Stimulated activated CD4-positive, alpha-beta T cell treated with anti-CD3 and anti-CD28 coated beads, Interleukin-4, amount 100 ng/mL, for 24 hours (primary cell): ENCODE measurements at regions not wholly inside any gene's neighbourhood (a gene's known extent, or its start where the extent isn't known, plus 50 kb on each side); places are given as distances from the start of the nearest gene placed in this dataset.
"Not testable (repeated sequence)": the region's sequence is repeated elsewhere in the genome, so short reads cannot be mapped to it uniquely, and the experiment has no call there.

ENCODE experiments used
- DNase-seq: peaks from one replicate; pipeline ENCODE4 v3.0.0-alpha.2; 2020

DNA sequence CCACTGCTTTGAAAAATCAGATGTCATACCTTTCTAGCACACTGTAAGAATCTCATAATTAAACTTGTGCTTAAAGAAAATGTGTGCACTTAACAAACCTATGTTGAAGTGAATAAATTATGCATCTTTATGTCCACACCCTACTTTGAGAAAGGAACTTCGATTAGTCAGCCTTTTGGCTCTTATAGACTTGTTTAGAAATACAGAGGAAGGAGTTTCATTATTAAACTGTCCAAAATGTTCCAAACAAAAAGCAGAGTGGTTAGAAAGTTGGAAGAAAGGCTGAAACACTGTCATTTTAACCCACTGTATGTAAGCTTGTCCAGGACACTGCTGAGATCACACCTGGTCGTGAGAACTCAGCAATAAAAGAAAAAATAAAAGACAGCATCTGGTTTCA, 863.2 kb upstream of the CHORDC1 start:
- DNase-seq, result no peak

DNA sequence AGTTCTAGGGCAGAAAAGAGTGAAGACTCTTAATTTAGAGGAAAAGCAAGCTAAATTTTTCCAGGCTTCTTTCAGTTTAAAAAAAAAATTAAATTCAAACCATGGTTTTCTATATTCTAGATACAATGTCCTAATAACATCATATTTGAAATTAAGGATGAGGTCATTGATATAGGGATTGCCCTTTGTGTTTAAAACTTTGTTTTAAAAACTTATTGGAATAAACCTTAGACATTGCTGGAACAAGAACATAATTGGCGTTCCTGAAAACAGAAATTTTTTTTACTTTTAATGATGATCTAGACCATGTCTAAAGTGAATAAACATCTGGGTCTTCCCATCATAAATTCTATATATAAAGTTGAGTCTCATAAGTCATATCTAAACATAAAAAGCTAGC, 859.4 kb upstream of the CHORDC1 start:
- no peak for DNase-seq

DNA sequence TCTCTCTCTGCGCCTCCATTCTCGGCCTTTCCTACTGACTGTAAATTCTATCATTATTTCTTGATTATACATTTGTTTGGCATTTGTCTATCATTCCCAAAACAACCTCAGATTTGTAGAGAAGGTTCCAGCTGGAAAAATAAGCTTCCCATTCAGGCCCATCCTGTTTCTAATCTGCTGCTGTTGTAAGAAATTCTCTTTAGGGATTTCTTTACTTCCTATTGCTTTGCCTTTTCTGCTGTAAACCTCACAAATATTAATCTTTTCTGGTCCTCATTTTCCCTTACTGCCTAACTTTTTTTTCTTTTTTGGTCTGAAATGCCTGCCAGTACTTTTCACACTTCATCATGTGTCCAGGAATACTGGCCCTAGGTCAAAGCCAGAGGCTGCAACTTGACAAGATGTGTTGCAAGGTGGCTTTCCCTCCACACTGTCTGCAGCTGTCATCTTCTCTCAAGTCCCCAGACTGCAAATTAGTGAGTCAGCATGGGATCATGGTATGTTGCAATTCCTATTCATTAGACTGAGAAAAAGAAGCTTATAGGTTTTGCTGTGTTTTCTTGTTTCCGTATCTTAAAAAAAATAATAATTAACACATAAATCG, 858.7 kb upstream of the CHORDC1 start:
- DNase-seq, result no peak

DNA sequence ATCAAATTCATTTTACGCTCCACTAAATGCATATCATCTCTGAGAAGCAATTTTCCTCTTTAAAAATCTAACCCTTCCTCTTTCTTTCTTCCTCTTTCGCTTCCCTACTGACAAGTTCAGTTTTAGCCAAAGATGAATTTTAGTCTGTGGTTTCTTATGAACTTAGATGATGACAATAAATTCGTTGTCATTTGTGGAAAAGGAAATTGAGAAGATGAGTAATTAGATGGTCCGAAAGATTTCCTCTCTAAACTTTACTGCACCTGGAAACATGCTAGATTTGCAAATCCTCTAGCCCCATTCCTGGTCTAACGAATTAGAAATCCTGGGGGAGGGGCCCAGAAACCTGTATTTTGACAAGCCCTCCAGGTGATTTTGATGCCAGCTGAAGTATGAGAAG, 855.4 kb upstream of the CHORDC1 start:
- DNase-seq, result no peak

DNA sequence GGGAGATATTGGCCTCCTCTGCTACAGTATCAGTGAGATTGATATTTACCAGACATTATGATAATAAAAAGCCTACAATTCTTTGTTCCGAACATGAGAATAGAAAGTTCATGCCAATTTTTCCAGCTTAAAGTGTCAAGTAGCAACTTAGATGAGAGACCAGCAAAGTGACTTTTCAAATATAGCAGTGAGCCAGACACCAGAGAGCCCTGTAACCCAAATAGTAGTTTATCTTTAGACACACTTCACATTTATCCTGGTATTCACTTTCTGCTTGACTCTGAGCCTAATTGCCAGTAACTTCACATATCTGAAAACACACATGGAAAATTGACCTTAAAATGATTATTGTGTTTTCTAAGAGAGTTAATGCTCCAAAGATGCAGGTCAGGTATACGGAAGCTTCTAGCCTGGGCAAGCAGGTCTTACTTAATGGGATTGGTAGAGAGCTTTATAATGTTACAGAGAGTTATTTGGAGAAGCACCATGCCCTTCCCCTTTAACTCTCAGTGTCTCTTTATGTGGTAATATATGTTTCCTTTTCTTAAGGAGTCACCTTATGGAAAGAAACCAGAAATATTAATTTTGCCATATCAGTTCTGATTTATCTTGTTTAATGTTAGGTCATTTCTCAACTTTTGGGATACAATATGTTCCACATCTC, 852.3 kb upstream of the CHORDC1 start:
- no peak for DNase-seq

DNA sequence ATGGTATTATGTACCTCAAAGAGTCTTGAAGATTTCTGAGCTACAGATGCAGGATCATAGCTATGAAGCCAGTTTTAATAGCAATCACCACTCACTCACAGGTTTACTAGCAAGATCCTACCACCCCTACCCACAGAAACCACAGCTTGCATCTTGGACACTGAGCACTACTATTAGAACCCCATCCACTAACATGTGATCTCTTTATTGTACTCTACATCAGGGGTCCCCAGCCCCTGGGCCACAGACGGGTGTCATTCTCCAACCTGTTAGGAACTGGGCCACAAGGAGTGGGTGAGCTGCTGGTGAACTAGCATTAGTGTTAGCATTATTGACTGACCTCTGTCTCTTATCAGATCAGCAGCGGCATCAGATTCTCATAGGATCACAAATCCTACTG, 844.8 kb upstream of the CHORDC1 start:
- DNase-seq, result no peak

DNA sequence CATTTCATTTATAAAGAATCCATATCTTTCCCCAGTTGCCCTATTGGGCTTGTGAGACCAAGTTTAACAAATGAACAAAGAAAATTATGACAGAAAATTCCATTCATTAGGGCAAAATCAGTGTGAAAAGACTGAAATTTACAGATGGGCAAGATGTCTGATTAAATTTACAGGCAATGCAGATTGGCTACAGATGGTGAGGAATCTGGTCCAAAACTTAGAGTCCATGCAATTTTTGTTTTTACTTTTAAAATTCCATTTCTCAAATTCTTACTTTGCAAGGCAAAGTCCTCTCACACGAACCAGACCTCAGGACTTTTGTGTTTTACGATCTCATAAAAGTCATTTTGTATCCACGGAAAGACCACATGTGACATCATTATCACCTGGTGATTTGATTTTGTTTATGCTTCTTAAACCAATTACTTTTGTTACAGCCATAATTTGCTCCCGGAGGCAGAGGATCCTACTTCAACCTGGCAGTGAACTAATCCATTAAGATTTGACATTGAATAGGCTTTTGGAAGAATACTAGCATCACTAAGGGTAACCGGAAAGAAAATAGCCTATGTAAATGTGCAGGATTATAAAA, 843.7 kb upstream of the CHORDC1 start:
- DNase-seq, result no peak

DNA sequence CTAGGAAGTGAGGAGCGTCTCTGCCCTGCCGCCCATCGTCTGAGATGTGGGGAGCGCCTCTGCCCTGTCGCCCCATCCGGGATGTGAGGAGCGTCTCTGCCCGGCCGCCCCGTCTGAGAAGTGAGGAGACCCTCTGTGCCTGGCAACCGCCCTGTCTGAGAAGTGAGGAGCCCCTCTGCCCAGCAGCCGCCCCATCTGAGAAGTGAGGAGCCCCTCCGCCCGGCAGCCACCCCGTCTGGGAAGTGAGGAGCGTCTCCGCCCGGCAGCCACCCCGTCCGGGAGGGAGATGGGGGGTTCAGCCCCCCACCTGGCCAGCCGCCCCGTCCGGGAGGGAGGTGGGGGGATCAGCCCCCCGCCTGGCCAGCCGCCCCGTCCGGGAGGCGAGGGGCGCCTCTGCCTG, 840.5 kb upstream of the CHORDC1 start:
- not testable (repeated sequence) for DNase-seq

DNA sequence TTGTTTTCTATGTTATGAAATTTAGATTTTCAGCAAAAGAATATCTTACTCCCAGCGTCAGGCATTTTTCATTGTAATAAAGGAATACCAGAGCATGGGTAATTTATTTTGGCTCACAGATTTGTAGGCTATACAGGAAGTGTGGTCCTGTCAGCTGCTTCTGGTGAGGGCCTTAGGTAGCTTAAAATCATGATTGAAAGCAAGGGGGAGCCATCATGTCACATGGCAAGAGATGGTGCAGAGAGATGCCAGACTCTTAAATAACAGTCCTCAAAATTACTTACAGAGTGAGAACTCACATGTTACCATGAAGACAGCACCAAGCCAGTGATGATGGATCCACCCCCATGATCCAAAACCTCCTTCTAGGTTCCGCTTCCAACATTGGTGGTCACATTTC, 825.0 kb upstream of the CHORDC1 start:
- DNase-seq, result no peak

DNA sequence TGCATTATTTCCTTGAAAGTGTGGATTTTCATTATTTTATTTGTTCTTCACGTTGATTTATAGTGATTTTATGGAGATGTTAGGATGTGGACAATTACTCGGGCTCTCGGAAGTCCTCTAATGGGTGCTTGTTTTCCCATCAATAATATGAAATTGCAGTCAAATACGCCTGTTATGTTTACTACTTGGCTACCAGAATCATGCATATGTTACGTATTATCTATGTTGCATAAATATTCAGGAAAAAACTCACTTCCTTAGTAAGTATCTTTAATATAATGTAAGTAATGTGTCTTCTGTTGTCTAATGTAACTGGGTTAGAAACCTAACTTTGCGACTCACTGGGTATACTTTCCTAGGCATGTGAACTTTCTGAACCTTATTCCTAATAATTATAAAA, 823.4 kb upstream of the CHORDC1 start:
- no peak for DNase-seq

DNA sequence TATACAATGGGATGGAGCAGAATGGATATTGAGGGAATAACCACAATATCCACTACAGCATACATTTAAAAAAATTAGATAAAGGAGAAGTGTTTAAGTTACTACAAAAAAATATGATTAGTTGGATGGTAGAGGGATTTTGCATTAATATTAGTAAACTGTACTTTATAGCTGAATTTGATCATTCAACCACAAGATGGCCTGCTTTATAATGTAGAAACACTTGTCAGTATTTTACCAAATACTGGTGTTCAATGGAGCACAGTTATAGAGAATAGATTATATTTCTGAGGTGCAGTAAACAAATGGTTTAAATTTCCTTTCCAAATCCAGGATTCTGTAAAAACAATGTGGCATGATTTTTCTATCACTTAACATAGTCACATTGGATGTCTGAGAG, 818.8 kb upstream of the CHORDC1 start:
- no peak for DNase-seq

DNA sequence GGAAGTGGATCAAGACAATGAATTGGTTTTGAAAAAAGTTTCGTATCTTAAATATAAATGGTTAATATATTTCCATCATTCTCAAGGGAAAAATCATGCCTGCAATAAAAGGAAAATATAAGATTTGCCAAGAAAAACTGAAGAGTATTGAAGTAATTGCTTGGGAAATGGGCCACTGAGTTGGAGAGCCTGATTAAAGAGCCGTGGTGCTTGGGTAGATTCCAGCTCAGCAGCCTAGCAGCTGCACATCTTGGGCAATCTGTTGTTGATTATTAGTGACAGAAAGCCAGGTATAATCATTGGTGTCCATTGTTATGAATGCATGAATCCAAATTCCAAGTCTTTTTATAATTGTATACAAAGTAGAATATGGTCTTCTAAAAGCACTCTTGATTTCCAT, 800.9 kb upstream of the CHORDC1 start:
- no peak for DNase-seq

DNA sequence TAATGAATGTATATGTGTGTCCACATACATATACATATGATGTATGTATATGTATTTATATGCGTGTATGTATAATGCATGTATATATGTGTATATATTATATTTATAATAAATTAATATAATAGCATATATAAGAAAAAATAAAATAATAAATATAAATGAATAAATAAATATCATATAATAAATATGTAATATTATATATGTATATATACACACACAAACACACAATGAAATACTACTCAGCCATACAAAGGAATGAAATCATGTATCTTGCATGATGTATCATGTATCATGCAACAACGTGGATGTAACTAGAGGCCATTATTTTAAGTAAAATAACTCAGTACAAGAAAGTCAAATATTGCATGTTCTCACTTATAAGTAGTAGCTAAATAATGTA, 788.7 kb upstream of the CHORDC1 start:
- DNase-seq, result no peak

DNA sequence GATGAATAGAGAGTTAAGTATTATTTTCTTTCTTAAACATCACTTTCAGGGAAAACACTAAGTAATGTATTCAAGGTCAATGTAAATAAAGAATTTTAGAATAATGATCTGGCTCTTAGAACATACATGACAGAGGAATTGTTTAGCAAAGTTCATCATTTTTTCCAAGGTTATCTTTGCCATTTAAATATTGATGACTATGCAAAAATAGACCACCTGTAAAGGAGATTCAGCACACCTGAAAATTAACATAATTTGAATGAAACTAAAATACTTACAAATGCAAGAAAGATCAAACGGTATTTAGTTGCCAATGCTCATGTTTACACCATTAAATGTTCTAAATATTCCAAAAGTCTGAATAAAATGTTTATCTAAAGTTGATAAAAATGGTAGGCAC, 782.6 kb upstream of the CHORDC1 start:
- no peak for DNase-seq

DNA sequence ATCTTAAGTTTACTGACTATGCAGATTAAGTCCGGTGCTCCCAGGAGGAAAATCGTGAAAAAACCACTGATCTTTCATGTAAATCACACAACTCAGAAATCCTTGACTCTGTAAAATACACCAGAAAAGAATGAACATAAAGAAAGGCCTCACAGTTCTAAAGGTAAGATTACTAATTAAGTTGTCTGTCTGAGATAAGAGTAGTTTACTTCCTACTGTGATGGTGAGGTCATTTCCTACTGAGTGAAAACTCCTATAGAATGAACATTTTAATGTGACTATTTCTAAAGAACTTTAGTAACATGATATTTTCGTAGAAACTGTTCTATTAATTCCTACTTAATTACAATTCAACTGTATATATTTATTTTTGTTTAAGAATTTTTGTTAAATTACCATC, 774.4 kb upstream of the CHORDC1 start:
- no peak for DNase-seq

DNA sequence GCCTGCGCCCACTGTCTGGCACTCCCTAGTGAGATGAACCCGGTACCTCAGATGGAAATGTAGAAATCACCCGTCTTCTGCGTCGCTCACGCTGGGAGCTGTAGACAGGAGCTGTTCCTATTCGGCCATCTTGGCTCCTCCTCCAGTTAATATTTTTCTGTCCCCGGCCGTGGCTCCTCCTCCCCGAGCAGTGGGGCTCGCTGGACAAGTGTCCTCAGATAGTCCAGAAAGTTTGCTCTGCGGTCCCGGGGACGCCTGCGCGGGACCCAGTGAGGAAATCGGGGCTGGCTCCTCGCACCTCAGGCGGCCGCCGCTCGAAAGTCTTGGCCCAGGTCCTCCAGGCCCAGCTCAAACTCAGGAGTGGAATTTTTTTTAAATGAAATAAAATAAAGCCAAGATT, 749.3 kb upstream of the CHORDC1 start:
- not testable (repeated sequence) for DNase-seq

DNA sequence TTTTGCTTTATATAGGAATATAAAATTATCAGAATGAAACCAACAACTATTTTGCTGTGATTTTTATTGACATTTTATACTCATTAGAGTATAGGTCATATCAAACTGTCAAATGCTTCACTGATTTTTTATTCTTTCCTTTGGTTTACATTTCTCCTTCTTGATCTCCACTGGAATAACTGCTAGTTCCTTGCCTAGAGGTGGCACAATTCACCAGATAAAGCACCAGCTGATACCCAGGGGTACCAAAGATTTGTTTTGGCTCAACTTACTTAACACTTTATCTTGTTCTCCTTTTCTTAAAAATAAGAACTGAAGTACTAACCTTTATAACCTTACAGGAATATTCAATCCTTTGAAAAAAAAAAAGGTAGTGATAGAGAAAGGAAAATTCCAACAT, 725.1 kb upstream of the CHORDC1 start:
- no peak for DNase-seq

DNA sequence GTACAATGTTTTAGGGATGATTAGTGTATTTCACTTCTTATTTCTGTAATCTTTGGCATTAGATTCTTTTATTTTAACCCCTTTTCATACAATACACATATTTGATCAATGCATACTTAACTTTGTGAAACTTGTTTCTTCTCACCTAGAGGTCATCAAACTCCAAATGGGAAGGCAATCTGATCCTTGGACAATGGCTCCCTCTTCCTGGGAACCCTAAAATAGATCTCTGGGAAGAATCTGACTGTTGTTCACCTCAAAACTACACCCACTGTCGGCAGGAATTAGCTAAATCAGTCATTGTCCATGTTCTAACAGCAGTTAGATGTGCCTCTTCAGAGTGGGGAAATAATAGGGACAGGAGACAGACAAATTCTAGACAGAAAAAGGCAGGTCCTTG, 707.4 kb upstream of the CHORDC1 start:
- DNase-seq, result no peak

DNA sequence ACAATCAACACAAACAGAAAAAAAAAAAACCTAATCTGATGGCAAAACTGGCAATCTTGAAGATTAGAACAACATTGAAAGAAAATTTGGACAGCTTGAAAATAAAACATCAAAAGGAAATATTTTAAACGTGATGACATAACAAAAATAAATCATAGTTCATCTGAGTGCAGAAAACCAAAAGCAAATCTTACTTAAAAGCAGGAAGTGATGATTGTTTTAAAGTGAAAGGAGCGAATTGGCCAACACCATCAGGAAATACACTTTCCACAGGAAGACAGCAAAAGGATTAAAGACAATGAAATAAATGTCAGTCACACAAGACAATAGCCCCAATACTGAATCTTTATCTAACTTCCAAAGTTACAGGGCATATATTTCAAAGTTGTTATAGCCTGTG, 696.5 kb upstream of the CHORDC1 start:
- no peak for DNase-seq

DNA sequence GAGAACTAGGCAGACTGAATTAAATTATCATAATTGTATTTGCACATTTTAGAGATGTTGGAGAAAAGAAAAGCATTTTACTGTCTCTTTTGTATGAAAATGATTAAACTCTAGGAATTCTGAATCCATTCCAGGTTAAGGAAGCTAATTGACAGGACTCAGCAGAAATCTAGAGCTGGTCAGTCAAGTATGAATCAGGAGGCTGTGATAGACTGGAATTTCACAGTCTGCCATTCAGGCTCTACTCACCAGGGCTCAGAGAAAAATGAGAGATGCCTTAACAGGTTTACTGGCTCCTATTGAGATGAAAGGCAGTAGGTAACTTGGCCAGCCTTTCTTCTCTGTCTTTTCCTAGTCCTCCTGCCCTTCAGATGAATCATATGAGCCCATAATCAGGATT, 693.9 kb upstream of the CHORDC1 start:
- DNase-seq, result no peak

DNA sequence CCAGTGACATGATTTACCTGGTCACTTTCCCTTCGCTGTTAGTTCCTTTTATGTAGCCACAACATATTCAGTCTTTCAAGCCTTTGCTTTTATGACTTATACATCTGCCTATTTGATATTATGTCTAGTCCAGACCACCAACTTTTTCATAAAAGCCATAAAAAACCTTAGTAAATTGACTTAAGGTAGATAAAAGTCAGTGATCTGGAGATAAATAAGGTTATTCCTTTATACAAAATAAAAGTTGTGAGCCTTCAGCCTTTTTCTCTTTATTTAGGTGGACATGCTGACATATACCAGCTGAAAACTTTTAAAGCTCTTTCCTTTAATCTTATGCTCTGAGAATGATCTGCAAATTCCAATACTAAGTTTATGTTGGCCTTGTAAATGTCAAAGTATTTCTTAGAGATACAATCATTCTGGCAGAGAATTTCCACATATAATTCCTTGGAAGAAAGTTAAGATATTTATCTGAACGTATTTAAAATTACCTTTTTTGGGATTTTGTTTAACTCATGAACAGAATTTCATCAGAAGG, 690.4 kb upstream of the CHORDC1 start:
- no peak for DNase-seq

DNA sequence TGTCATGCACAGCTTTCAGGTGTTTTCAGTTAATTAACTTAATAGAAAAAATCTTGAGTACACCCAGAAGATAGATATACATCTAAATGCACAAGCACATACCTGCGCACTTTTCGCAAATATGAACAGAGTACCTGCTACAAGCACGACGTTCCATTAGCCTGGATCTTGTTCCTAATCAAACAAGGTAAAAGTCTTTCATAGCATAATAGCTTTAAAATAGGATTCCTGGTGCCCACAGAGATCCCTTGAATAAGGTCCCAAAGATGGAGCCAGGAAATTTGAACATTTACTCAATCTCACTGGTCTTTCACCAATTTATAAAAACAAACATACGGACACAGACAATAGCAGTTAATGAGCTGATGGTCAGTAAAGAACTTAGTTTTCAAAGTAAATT, 689.8 kb upstream of the CHORDC1 start:
- DNase-seq, result no peak

DNA sequence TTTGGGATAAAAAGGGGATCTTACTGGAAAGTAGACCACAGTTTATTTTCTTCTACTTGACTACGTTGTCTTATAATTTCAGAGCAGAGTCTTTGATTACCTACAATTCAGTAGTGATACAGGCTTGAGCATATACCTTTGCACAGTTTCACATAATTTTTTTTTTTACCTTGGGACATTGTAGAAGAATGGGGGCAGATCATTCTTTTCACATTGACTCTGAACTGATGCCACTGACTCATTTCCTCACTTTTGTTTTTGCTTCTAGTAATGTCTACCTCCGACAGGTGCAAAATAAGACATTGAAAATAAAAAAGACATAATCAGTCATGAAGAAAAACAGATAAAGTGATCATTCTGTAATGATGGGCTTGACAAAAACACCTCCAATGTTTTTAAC, 688.3 kb upstream of the CHORDC1 start:
- no peak for DNase-seq

DNA sequence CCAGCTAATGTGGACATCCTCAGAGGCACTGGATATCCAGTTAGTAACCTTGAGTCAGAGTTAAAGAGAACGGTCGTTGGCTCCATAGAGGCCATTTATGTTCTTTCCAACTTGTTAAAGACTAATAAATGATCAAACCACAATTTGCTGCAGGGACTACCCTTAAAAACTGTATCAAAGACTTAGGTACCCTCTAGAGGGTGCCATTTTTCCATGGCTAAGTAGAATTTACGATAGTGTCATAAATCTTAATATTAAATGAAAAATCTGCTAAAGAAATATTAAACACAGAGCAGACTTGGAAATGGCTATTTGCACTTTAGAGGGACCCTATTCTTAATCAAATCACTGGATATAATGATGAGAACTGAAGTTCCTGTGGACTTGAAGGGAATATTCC, 685.2 kb upstream of the CHORDC1 start:
- no peak for DNase-seq

DNA sequence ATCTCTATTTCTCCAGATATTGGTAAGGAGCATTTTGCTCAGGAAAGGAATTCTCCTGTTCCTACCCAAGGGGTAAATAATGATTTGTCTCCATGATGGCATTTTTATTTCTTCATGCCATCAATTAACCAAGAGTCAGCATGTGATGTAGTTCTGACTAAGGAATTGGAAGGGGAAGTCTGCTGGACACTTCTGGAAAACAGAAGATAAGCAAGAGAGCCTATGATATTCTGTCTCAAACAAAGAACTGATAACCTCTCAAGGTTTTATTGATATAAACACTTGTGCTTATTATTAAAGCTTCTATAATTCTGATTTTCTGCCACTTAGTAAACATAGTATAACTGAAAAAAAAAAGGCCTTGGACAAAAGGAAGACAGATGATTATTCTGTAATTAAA, 673.0 kb upstream of the CHORDC1 start:
- no peak for DNase-seq
